H1 (cell line): ENCODE measurements at regions not wholly inside any gene's neighbourhood (a gene's known extent, or its start where the extent isn't known, plus 50 kb on each side); places are given as distances from the start of the nearest gene placed in this dataset.

Source experiments
- ASH2L ChIP-seq: fragments of 200-600, 300-600 bp; sonication (generic); IDR thresholded peaks from one replicate; pipeline ENCODE4 v1.7.1; 2017; ENCODE audit warnings: low read length
- BACH1 ChIP-seq: IDR thresholded peaks from 2 replicates; pipeline ENCODE4 v1.6.1; 2012; ENCODE audit warnings: low read length, improper control_type of control experiment
- CHD1 ChIP-seq: IDR thresholded peaks from 2 replicates; pipeline ENCODE4 v1.6.1; 2012; ENCODE audit warnings: low read depth, low read length, improper control_type of control experiment
- CHD7 ChIP-seq: fragments of 300-600 bp; sonication (generic); IDR thresholded peaks from 2 replicates; pipeline ENCODE4 v1.7.1; 2012; ENCODE audit warnings: low read length, moderate library complexity, mild to moderate bottlenecking, inconsistent platforms; ENCODE audit not compliant: insufficient replicate concordance
- CREB1 ChIP-seq: IDR thresholded peaks from 2 replicates; pipeline ENCODE4 v1.6.1; 2012; ENCODE audit warnings: inconsistent platforms
- JUND ChIP-seq: IDR thresholded peaks from 2 replicates; pipeline ENCODE4 v1.6.1; 2011; ENCODE audit warnings: mild to moderate bottlenecking, improper control_type of control experiment, low read length
- NANOG ChIP-seq: IDR thresholded peaks from 2 replicates; pipeline ENCODE4 v1.6.1; 2011; ENCODE audit warnings: low read length, low read depth, mild to moderate bottlenecking, inconsistent platforms; ENCODE audit not compliant: insufficient read depth, poor library complexity, severe bottlenecking
- POLR2A ChIP-seq, 2 experiments: IDR thresholded peaks; 1 replicate in 1 of 2; 2 replicates in 1 of 2; pipeline ENCODE4 v1.6.1; 2011; ENCODE audit warnings: low read depth in 2 of 2, low read length in 2 of 2, mild to moderate bottlenecking in 2 of 2; ENCODE audit errors: control extremely low read depth in 1 of 2
- POU5F1 ChIP-seq: IDR thresholded peaks from 2 replicates; pipeline ENCODE4 v1.6.1; 2011; ENCODE audit warnings: low read depth, mild to moderate bottlenecking, low read length, moderate library complexity
- SIRT6 ChIP-seq: IDR thresholded peaks from one replicate; pipeline ENCODE4 v1.7.1; 2012; ENCODE audit warnings: low read length, inconsistent platforms
- SIX5 ChIP-seq: IDR thresholded peaks from 2 replicates; pipeline ENCODE4 v1.6.1; 2011; ENCODE audit warnings: mild to moderate bottlenecking, low read depth, low read length
- TAF1 ChIP-seq: IDR thresholded peaks from 2 replicates; pipeline ENCODE4 v1.6.1; 2011; ENCODE audit warnings: mild to moderate bottlenecking, low read depth, low read length
- TAF7 ChIP-seq: optimal IDR thresholded peaks from 2 replicates; pipeline ENCODE3; 2011; ENCODE audit warnings: low read depth, mild to moderate bottlenecking, inconsistent platforms, low read length, moderate library complexity, borderline replicate concordance

- TF ChIP-seq CHD7 (no peak), NANOG (no peak), ASH2L (no peak), TAF7 (no peak), SIRT6 (no peak), SIX5 (no peak), POLR2A (IDR thresholded peaks at IDR 0.05; ENCODE audit: control extremely low read depth in 1 of 2, low read depth in 2 of 2, low read length in 2 of 2) (no peak), BACH1 (no peak), TAF1 (no peak), CREB1 (no peak), CHD1 (no peak), JUND (no peak), POU5F1 (no peak)
These were observed 224.6 kb downstream of the GAS1 start (continued) for GRCh38 chr9:86722706-86723075.
